ENCODE measurements at regions not wholly inside any gene's neighbourhood (a gene's known extent, or its start where the extent isn't known, plus 50 kb on each side); places are given as distances from the start of the nearest gene placed in this dataset.

- no peak for TF ChIP-seq CTCF (IDR thresholded peaks at IDR 0.05)
- TF ChIP-seq EZH2 (IDR thresholded peaks at IDR 0.05), result no peak
- no peak for TF ChIP-seq EZH2phosphoT487 (IDR thresholded peaks at IDR 0.05)
These were observed 111.9 kb upstream of the FOXQ1 start for GRCh38 chr6:1200081-1200408.
